Neural progenitor cell (in vitro differentiated cells): ENCODE measurements at regions not wholly inside any gene's neighbourhood (a gene's known extent, or its start where the extent isn't known, plus 50 kb on each side); places are given as distances from the start of the nearest gene placed in this dataset.

Experiments
- EZH2phosphoT487 ChIP-seq: fragments of 200-600 bp; sonication (generic); IDR thresholded peaks from 2 replicates; pipeline ENCODE4 v1.6.1; 2017; ENCODE audit warnings: antibody characterized with exemption
- TF ChIP-seq, protein P1 (sequence below): fragments of 200-600 bp; sonication (generic); IDR thresholded peaks from 2 replicates; pipeline ENCODE4 v1.5.1; 2017; ENCODE audit warnings: antibody characterized with exemption, mild to moderate bottlenecking

DNA sequence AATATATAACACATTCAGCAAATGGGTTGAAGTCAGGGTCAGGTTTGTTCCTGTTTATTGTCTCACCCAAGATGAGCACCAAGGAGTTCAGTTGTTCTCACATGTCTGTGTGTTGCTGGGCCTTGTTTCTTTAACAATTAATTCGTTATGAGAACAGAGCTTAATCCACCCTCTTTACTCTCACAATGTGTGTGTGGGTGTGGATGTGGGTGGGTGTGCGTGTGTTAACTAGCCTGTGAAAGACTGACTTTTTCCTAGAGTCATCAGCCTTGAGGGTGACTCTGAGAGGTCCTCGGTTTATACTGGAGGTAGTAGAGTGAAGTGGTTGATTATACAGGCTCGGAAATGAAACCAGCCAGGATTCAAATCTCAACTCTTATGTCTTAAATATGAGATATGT, 672.1 kb downstream of the MAFB start:
- TF ChIP-seq, protein P1, sequence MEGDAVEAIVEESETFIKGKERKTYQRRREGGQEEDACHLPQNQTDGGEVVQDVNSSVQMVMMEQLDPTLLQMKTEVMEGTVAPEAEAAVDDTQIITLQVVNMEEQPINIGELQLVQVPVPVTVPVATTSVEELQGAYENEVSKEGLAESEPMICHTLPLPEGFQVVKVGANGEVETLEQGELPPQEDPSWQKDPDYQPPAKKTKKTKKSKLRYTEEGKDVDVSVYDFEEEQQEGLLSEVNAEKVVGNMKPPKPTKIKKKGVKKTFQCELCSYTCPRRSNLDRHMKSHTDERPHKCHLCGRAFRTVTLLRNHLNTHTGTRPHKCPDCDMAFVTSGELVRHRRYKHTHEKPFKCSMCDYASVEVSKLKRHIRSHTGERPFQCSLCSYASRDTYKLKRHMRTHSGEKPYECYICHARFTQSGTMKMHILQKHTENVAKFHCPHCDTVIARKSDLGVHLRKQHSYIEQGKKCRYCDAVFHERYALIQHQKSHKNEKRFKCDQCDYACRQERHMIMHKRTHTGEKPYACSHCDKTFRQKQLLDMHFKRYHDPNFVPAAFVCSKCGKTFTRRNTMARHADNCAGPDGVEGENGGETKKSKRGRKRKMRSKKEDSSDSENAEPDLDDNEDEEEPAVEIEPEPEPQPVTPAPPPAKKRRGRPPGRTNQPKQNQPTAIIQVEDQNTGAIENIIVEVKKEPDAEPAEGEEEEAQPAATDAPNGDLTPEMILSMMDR, result no peak
- TF ChIP-seq EZH2phosphoT487, result no peak
